GM18498 (cell line): ENCODE measurements at regions not wholly inside any gene's neighbourhood (a gene's known extent, or its start where the extent isn't known, plus 50 kb on each side); places are given as distances from the start of the nearest gene placed in this dataset.
"Not testable (repeated sequence)": the region's sequence is repeated elsewhere in the genome, so short reads cannot be mapped to it uniquely, and the experiment has no call there.

ENCODE experiments used
- ATAC-seq: cut with Tn5 transposase; IDR thresholded peaks from one replicate; pipeline ENCODE4 v1.9.1; 2021; ENCODE audit warnings: mild to moderate bottlenecking, moderate library complexity; ENCODE audit not compliant: unreplicated experiment

GRCh38 chr14:38721822-38722431, 381.1 kb downstream of the SEC23A start:
- peak; percentile 87 for ATAC-seq

GRCh38 chr14:38718519-38718918, 384.5 kb downstream of the SEC23A start:
- ATAC-seq, result no peak

- no peak for ATAC-seq
Measured at GRCh38 chr14:38716926-38717325, 386.1 kb downstream of the SEC23A start.

DNA sequence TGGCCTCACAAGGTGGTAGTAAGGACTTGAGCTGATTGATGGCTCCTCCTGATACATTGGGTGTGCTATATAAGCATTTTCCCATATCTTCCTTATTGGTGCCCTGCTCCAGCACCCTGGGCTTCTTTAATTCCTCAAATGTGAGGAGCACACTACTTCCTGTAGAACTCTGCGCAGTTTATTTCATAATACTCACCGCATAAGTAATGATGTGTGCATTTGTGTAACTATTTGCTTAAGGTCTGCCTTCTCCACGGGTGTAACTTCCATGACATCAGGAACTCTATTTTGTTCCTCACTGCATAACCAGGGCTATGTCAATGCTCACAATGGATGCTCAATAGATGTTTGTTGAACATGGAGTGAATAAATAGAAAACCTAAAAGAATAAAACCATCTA, 392.2 kb downstream of the SEC23A start:
- ATAC-seq, result no peak

DNA sequence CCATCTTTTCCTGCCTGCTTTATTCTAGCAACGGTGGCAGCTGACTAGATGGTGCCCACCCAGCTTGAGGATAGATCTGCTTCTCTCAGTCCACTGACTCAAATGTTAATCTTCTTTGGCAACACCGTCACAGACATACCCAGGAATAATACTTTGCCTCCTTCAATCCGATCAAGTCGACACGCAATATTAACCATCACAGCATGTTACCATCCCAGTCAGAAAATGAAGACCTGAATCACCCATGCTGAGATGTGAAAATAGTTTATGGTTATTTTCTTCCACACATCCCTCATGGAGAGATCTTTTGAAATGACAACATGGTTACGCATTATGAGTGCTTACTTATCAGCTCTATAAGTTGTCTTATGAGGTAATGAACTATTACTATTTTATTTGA, 392.8 kb downstream of the SEC23A start:
- no peak for ATAC-seq

DNA sequence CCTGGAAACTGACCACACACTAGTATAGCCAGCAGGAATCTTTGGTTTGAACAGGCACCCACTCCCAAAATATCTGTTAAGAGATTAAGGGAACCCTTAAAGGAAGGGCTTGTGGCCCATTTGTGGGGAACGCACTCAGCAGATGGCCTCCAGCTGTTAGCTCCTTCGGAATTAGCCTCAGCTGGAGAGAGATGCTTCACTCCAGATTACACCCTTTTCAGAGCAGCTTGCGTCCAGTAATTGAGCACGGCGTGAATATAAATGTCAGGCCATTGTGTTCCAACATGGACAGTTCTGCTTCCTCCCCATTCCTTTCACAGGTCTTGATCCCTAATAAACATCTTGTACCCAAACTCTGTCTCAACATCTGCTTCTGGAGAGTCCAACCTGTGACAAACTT, 397.8 kb downstream of the SEC23A start:
- ATAC-seq, result no peak

DNA sequence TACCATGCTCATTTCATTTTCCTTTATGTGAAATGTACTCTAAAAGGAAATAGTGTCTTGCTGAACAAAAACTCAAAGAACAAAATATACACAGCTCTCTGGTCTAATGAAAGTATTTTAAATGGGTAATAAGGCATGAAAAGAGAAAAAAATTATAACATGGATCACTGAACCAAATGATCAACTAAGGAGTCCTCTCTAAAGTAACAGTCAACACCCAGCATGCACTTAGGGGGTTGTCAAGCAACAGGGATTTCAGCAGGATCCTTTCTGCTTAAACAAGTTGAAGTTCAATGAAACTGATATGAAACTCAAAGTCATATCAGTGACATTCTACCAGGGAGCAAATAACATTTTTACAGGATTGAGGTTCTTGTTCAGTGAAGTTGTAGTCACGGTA, 398.8 kb downstream of the SEC23A start:
- ATAC-seq, result no peak

- ATAC-seq, result no peak
Measured at GRCh38 chr14:38696925-38697324, 406.1 kb downstream of the SEC23A start.

DNA sequence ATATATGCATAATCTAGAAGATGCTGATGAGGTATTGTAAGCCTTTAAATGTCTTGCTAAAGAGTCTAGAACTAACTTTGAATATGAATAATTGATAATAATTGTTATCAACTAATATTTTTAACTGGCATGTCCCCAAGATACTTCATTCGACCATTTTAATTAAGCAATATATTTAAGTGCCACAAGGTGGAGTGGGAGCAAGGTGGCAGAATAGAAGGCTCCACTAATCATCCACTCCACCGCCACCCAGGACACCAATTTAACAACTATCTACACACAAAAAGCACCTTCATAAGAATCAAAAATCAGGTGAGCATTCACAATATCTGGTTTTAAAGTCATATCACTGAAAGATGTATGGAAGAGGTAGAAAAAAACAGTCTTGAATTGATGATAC, 409.6 kb downstream of the SEC23A start:
- ATAC-seq, result no peak

DNA sequence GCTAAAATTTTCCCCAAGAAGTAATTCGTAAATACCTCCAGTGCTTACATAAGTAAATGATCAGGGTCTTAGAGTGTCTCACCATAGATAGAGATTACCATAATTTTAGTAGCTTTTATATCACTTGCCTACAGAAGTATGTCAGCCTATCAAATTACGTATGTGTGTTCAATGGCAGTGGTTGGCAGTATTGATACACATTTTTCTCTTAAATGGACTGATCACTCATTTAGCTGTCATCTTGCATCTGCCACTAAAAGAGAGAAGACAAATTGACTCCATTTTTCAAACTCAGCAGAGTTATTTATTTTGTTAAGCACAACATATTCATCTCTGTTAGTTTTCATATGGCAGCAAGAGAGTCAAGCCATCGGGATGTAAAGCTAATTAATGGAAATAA, 413.1 kb upstream of the CLEC14A start:
- ATAC-seq, result no peak

DNA sequence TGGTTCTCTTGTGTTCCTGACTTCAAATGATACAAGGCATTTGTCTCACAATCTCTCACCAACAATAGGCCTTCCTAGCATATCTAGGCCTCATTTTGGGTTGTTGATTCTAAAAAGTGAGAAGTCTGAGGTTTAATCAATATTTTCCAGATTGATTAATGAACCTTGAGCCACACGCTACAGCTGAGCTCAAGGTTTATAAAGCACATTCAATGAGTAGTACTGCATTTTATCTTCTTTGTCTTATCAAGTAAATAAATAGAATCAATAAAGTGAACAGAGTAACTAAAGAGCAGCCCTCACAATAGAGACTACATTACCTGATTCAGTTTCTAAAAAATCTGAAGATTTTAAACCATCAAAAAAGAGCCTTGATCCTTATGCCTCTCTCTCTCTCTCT, 407.5 kb upstream of the CLEC14A start:
- no peak for ATAC-seq

DNA sequence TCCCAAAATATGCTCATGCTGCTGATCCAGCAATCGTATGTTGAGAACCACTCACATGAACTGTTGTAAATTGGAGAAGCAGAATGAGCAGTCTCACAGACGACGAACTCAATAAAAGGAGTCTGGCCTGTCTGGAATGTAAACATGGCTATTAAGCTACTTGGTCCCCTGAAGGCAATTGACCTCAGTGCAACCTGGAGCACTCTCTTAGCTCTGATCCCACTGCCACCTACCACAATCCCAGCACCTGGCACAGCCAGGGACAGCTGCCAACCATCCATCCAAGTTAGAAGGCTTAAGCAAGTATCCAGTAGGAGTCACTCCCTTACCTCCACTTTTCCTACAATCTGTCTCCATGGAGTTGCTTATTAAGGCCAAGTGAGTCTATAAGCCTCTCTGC, 406.9 kb upstream of the CLEC14A start:
- no peak for ATAC-seq

DNA sequence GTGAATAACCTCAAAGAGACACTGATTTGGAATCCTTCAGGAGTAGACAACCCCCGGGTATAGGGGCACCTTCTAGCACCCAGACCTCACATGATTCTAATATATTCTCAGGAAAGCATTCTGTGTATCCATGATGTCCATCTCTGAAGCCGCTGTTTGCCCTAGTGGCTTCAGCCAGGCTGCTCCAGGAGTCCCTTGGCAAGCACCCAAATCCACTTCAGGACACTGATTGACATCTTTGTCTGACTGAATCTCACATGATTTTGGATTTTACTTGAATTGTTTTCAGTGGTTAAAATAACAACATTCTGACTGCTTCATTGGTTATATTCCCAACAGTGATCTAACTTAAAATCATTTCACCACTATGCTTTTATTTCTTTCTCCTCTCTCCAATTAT, 390.5 kb upstream of the CLEC14A start:
- ATAC-seq, result no peak

DNA sequence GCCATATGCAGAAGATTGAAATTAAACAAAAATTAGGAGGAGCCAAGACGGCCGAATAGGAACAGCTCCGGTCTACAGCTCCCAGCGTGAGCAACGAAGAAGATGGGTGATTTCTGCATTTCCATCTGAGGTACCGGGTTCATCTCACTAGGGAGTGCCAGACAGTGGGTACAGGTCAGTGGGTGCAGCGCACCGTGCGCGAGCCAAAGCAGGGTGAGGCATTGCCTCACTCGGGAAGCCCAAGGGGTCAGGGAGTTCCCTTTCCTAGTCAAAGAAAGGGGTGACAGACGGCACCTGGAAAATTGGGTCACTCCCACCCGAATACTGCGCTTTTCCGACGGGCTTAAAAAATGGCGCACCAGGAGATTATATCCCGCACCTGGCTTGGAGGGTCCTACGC, 379.0 kb upstream of the CLEC14A start:
- not testable (repeated sequence) for ATAC-seq

DNA sequence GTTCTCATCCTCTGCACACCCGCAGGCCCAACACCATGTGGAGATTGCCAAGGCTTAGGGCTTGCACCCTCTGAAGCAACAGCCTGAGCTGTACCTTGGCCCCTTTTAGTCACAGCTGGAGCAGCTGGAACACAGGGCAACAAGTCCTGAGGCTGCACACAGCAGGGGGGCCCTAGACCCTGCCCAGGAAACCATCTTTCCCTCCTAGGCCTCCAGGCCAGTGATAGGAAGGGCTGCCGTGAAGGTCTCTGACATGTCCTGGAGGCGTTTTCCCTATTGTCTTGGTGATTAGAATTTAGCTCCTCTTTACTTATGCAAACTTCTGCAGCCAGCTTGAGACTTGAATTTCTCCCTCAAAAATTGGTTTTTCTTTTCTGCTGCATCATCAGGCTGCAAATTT, 373.5 kb upstream of the CLEC14A start:
- no peak for ATAC-seq

DNA sequence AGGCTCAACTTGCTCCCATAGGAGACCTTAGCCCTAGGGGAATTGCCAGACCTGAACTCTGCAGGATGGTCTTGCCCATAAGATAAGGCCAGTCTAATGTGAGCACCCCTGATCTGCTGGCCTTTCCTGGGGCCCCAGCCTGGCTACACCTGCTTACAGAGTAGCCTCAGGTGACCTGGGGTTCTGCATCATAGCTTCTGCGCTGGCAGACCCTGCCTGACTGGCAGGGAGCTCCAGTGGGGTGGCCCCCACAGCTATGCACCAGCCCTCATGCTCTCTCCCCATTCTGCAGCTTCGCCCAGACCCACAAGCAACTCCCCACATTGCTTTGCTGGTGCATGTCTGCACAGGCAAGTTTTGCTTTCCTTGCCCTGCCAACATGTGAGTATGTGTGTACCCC, 371.3 kb upstream of the CLEC14A start:
- no peak for ATAC-seq

GRCh38 chr14:38623661-38624060, 367.8 kb upstream of the CLEC14A start:
- ATAC-seq, result no peak

GRCh38 chr14:38618514-38618913, 362.6 kb upstream of the CLEC14A start:
- peak; percentile 51 for ATAC-seq

DNA sequence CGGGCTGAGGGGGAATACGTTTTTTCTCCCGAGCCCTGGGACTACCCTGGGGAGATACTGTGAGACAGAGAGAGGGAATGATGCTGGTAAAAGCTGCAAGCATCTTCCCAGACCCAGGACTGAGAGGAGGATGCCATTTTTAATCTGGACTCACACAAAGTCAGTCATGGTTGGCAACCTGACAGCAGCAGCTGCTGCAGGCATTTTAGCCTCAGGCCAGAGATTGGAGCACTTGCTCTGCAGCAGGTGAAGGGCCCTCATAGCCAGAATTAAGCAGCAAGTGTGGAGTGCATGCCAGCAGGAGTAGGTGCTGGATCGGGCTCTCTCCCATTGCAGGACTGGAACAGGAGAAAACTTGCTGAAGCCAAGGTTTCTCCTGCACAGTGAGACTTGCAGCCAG, 361.1 kb upstream of the CLEC14A start:
- ATAC-seq, result no peak

DNA sequence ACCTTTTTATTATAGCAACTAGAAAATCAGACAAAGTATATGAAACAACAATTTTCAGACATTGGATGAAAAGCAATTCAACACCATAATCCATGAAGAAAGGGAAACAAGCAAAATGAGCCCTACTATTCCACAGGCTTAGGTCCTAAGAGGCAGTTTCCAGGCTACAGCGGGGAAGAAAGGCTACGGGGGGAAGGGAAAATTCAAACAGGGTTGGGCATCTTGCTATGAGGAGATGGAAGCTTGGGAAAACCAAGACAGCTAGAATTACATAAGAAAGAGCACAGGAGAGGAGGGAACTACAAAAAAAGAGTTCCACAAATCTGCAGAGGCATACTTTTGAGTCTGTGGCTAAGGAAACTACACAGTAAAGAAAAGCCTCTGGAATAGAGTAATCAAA, 356.0 kb upstream of the CLEC14A start:
- no peak for ATAC-seq

- ATAC-seq, result no peak
Measured at GRCh38 chr14:38608244-38608643, 352.4 kb upstream of the CLEC14A start.

GRCh38 chr14:38605193-38606114, 349.6 kb upstream of the CLEC14A start:
- no peak for ATAC-seq
